ENCODE measurements at regions not wholly inside any gene's neighbourhood (a gene's known extent, or its start where the extent isn't known, plus 50 kb on each side); places are given as distances from the start of the nearest gene placed in this dataset.

GRCh38 chr6:148053796-148054195, 288.8 kb upstream of the SASH1 start (continued):
- TF ChIP-seq POU5F1 (IDR thresholded peaks at IDR 0.05; ENCODE audit: low read depth, low read length) (no peak), CEBPB (IDR thresholded peaks at IDR 0.05; ENCODE audit: low read depth, low read length) (no peak), YY1 (IDR thresholded peaks at IDR 0.05; ENCODE audit: low read depth, low read length) (no peak)

All from H1 (cell line).